ENCODE measurements at regions not wholly inside any gene's neighbourhood (a gene's known extent, or its start where the extent isn't known, plus 50 kb on each side); places are given as distances from the start of the nearest gene placed in this dataset.

DNA sequence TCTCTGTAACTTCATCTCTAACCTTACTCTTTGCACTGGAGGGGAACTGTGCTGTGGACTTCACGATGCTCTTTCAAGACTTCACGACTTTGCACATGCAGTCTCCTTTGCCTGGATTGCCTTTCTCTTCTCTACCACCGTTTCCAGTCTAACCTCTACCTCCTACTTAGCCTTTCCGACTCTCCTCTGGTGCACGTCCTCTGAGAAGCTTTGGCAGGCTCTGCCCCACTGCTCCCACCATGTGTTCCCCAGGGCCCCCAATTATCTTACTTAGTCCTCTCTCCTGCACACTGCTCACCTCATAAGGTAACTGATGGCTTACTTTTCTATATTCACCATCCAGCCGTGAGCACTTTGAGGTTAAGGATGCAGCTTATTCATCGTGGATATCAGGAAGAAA lies 101.7 kb upstream of the GJB5 start:
- TF ChIP-seq, protein P1, sequence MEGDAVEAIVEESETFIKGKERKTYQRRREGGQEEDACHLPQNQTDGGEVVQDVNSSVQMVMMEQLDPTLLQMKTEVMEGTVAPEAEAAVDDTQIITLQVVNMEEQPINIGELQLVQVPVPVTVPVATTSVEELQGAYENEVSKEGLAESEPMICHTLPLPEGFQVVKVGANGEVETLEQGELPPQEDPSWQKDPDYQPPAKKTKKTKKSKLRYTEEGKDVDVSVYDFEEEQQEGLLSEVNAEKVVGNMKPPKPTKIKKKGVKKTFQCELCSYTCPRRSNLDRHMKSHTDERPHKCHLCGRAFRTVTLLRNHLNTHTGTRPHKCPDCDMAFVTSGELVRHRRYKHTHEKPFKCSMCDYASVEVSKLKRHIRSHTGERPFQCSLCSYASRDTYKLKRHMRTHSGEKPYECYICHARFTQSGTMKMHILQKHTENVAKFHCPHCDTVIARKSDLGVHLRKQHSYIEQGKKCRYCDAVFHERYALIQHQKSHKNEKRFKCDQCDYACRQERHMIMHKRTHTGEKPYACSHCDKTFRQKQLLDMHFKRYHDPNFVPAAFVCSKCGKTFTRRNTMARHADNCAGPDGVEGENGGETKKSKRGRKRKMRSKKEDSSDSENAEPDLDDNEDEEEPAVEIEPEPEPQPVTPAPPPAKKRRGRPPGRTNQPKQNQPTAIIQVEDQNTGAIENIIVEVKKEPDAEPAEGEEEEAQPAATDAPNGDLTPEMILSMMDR (IDR thresholded peaks at IDR 0.05) = no peak
- TF ChIP-seq POLR2A (IDR thresholded peaks at IDR 0.05) = no peak

Measured in right lobe of liver (tissue), 4 donors.